BJ (cell line): ENCODE measurements at regions not wholly inside any gene's neighbourhood (a gene's known extent, or its start where the extent isn't known, plus 50 kb on each side); places are given as distances from the start of the nearest gene placed in this dataset.

Experiments used
- CTCF ChIA-PET: fragments of 350-600 bp; formaldehyde crosslinking; extraction: SDS; loops from one replicate; lab custom pipeline; 2021; ENCODE audit warnings: antibody characterized with exemption, inconsistent platforms; lab: Yijun Ruan, JAX
- POLR2A ChIA-PET: fragments of 300-600 bp; sonication (Branson Sonifier 250); formaldehyde crosslinking; extraction: SDS; loops from one replicate; lab custom pipeline; 2021; ENCODE audit warnings: antibody characterized with exemption; lab: Charles Lee
- DNase-seq: peaks from one replicate; pipeline ENCODE4 v3.0.0-alpha.2; 2011; ENCODE audit warnings: low read depth
- H3K27me3 ChIP-seq: 2 replicates; pipeline ENCODE4 v1.6.0; 2011; ENCODE audit warnings: low read length; ENCODE audit not compliant: control insufficient read depth, insufficient read depth
- H3K36me3 ChIP-seq: 2 replicates; pipeline ENCODE4 v1.5.1; 2011; ENCODE audit warnings: low read length; ENCODE audit not compliant: control insufficient read depth, insufficient read depth
- H3K4me3 ChIP-seq: 2 replicates; pipeline ENCODE4 v1.5.1; 2011; ENCODE audit warnings: low read depth, mild to moderate bottlenecking, control low read depth, low read length
- CTCF ChIP-seq: IDR thresholded peaks from 2 replicates; pipeline ENCODE4 v1.5.1; 2011; ENCODE audit warnings: low read depth, mild to moderate bottlenecking, control low read depth, inconsistent platforms, low read length, moderate library complexity; ENCODE audit not compliant: insufficient read depth

DNA sequence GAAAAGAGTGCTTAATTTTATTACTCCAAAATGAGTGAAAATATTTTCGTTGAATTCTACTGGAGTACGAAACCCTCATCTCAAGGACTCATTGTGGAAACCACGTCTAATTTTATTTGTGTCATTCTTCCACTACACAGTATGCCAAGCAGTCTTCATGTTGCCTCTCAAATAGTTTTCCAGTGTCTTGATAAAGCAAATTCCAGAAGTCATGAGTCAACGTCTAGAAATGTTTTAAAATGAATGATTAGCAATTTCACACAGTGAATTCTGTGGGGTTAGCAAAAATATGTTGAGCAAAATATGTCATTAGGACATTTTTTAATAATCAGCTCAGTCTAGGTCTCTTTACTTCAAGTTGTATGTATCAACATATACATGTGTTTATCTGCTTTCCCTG, 865.5 kb downstream of the DSC3 start:
- CTCF ChIA-PET: no interaction called here
- TF ChIP-seq CTCF: no peak
- Histone ChIP-seq H3K4me3 (no peak overlapping the region), H3K27me3 (no peaks in the 10 kb centered on the region), H3K36me3 (no peaks in the 10 kb centered on the region)
- DNase-seq: no peak
- POLR2A ChIA-PET: no interaction called here

DNA sequence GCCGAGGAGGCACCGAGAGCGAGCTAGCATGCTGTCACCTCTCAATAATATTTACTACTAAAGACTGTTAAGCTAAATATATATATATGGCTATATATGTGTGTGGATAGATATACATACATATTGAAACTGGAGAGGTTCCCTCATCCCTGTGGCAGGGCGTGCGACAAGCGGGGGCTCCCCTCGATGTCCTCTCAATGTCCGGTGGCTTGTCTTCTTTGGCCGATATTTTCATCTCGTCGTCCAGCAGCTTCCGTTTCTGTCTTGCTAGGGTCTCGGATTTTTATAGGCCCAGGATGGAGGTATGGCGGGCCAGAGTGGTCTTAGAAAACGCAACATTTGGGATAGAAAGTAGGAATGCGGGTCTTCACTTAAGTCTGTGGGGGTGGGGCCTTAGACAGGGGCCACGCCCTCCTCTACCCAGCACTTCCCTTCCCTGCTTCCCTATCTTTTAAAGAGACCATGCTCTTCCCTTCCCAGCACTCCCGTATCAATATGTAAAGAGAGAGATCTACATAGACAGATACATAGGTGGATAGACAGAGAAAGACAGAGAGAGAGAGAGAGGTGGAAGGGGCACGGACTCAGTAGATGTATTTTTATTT, 866.8 kb downstream of the DSC3 start:
- Histone ChIP-seq H3K27me3 (no peaks in the 10 kb centered on the region), H3K4me3 (no peak overlapping the region), H3K36me3 (no peaks in the 10 kb centered on the region)
- CTCF ChIA-PET: interaction anchor here (0.6 kb wide), 1 partner anchor 1639 kb away, joined by 3 read pairs; no protein-coding TSS in a partner anchor
- no peak for DNase-seq
- no peak for TF ChIP-seq CTCF
- POLR2A ChIA-PET: no interaction called here

DNA sequence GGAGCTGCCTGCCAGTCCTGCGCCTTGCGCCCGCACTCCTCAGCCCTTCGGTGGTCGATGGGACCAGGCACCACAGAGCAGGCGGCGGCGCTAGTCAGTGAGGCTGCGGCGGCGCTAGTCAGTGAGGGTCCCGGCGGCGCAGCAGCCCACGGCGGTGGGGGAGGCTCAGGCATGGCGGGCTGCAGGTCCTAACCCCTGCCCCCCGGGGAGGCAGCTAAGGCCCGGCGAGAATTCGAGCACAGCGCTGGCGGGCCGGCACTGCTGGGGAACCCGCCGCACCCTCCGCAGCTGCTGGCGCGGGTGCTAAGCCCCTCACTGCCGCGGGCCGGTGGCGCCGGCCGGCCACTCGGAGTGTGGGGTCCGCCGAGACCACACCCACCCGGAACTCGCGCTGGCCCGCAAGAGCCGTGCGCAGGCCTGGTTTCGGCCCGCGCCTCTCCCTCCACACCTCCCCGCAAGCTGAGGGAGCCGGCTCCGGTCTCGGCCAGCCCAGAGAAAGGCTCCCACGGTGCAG, 867.4 kb downstream of the DSC3 start:
- ChIA-PET CTCF (interaction anchor here (0.6 kb wide), 1 partner anchor 1638 kb away, joined by 3 read pairs; no protein-coding TSS in a partner anchor), POLR2A (no interaction called here)
- no peak for TF ChIP-seq CTCF
- no peak for DNase-seq
- H3K36me3 ChIP-seq: no peaks in the 10 kb centered on the region
- H3K27me3 ChIP-seq: no peaks in the 10 kb centered on the region
- H3K4me3 ChIP-seq: no peak overlapping the region

GRCh38 chr18:30163573-30163972, 879.0 kb downstream of the DSC3 start:
- no peak for DNase-seq
- Histone ChIP-seq H3K36me3 (no peaks in the 10 kb centered on the region), H3K27me3 (no peaks in the 10 kb centered on the region), H3K4me3 (no peak overlapping the region)
- ChIA-PET POLR2A (no interaction called here), CTCF (no interaction called here)
- no peak for TF ChIP-seq CTCF

- H3K27me3 ChIP-seq: no peaks in the 10 kb centered on the region
- H3K36me3 ChIP-seq: no peaks in the 10 kb centered on the region
- TF ChIP-seq CTCF: no peak
- ChIA-PET POLR2A (no interaction called here), CTCF (no interaction called here)
- DNase-seq: no peak
- no peak overlapping the region for H3K4me3 ChIP-seq
These were observed 882.4 kb downstream of the DSC3 start for GRCh38 chr18:30160124-30160523.
